Transverse colon (tissue), 4 donors: ENCODE measurements at regions not wholly inside any gene's neighbourhood (a gene's known extent, or its start where the extent isn't known, plus 50 kb on each side); places are given as distances from the start of the nearest gene placed in this dataset.
"Not testable (repeated sequence)": the region's sequence is repeated elsewhere in the genome, so short reads cannot be mapped to it uniquely, and the experiment has no call there.

Source experiments
- DNase-seq: peaks from one replicate; pipeline ENCODE4 v3.0.0-alpha.2; 2019
- H3K27ac ChIP-seq, 4 donors: fragments of 200-600 bp; sonication (generic); 2 replicates each; pipeline ENCODE4 v1.5.1; 2016 to 2018; ENCODE audit warnings: inconsistent platforms in 4 of 4
- H3K27me3 ChIP-seq: fragments of 200-600 bp; sonication (generic); 2 replicates; pipeline ENCODE4 v1.5.1; 2017; ENCODE audit warnings: inconsistent platforms
- H3K36me3 ChIP-seq, 4 donors: fragments of 200-600 bp; sonication (generic); 2 replicates each; pipeline ENCODE4 v1.5.1; 2017 to 2019; ENCODE audit warnings: inconsistent platforms in 4 of 4
- H3K4me1 ChIP-seq, 4 donors: fragments of 200-600 bp; sonication (generic); 2 replicates each; pipeline ENCODE4 v1.5.1; 2017 to 2020; ENCODE audit warnings: inconsistent platforms in 4 of 4
- H3K4me3 ChIP-seq, 4 donors: fragments of 200-600 bp; sonication (generic); 1 replicate in 1 of 4; 2 replicates in 3 of 4; pipeline versions ENCODE4 v1.5.1 to v1.6.1; 2017 to 2019; ENCODE audit warnings: inconsistent platforms in 4 of 4
- H3K9me3 ChIP-seq, 2 donors: fragments of 200-600 bp; sonication (generic); 2 replicates each; pipeline ENCODE4 v1.5.1; 2017 to 2019; ENCODE audit warnings: inconsistent platforms in 2 of 2
- WGBS, 2 donors: methylation state at CpG; one replicate each; pipeline ENCODE4 v1.1.5; 2018; ENCODE audit warnings: low coverage in 1 of 2; 5-methylcytosine and 5-hydroxymethylcytosine counted together
- in situ Hi-C, 4 donors: fragments of 200-750 bp; cut with MboI; loops; one replicate each; pipeline versions ENCODE4 v1.15.0 to v1.15.1; 2017; ENCODE audit warnings: low sequenced_read_pairs in 3 of 4, low pct_ligation_motif_present in 1 of 4, low pct_unique_long_range_greater_than_20kb in 1 of 4
- intact Hi-C: fragments of 100-400 bp; cut with DNase I; formaldehyde crosslinking; loops from one replicate; pipeline ENCODE4 v1.15.1; 2023; ENCODE audit warnings: low total_unique reads
- TF ChIP-seq, protein P1 (sequence below), 5 experiments: fragments of 200-600 bp in 3 of 5; fragments of 450-650 bp in 2 of 5; sonication (generic) in 3 of 5; IDR thresholded peaks; 1 replicate in 2 of 5; 2 replicates in 3 of 5; pipeline ENCODE4 v1.5.1; 2016 to 2017; ENCODE audit warnings: antibody characterized with exemption in 5 of 5, inconsistent platforms in 3 of 5, mild to moderate bottlenecking in 2 of 5, moderate library complexity in 1 of 5

DNA sequence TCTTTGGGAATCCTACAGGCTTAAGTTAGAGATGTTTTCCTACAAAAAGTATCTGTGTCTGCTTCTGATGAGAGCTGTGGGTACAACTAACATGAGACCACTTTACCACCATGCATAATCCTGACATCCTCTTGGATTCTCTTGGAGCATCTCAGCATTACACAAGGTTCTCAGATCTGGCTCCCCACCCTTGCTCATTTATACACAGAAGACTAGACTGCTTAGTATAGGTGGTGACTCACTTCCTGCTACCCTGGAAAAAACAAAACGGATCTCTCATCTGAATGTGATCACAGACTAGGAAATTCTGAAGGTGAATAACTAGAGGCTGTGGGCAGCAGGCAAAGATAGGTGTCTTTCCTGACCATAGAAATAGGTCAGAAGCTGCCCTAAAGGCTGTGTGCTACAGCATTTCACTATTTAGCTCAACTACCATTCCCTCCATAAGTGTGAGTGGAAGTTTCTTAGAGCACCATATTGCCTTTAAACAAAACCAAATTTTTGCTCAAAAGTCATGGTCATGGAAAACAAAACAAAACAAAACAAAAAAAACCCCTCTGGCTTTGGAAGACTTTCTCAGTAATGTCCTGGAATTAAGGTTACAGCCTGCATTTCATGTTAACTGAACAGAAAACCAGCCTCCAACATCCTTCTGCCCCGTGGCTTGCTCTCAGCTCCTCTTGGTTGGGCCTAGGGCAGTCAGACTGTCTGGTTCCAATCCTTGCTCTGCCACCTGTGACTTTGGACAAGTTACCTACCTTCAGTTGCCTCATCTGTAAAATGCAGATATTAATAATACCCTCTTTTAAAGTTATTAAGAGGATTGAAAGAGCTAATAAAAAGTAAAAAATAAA is 75.1 kb upstream of the ZSCAN2 start:
- in situ Hi-C loops, H3K9me3 ChIP-seq, H3K36me3 ChIP-seq, H3K4me1 ChIP-seq, H3K4me3 ChIP-seq, H3K27me3 ChIP-seq, H3K27ac ChIP-seq, DNase-seq, intact Hi-C loops: not testable (repeated sequence)
- 54% methylated on average over 2 of the region's 2 CpGs; no CpG with 5 or more reads in 1 of the 2 donors for WGBS, 2 donors

DNA sequence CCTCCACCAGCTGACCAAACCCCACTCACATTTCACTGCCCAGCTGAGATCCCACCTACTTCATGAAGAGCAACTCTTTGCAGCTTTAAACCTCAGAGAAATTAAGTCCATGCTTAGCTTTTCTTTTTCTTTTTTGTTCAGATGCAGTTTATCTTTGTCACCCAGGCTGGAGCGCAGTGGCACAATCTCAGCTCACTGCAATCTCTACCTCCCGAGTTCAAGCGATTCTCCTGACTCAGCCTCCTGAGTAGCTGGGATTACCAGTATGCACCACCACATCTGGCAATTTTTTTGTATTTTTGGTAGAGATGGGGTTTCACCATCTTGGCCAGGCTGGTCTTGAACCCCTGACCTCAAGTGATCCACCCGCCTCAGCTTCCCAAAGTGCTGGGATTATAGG is 70.1 kb upstream of the ZSCAN2 start:
- H3K27ac ChIP-seq, in situ Hi-C loops, H3K9me3 ChIP-seq, H3K36me3 ChIP-seq, H3K4me3 ChIP-seq, intact Hi-C loops, DNase-seq, H3K27me3 ChIP-seq, H3K4me1 ChIP-seq: not testable (repeated sequence)
- 99 to 100% methylated on average over 3 to 4 of the region's 4 CpGs for WGBS, 2 donors

DNA sequence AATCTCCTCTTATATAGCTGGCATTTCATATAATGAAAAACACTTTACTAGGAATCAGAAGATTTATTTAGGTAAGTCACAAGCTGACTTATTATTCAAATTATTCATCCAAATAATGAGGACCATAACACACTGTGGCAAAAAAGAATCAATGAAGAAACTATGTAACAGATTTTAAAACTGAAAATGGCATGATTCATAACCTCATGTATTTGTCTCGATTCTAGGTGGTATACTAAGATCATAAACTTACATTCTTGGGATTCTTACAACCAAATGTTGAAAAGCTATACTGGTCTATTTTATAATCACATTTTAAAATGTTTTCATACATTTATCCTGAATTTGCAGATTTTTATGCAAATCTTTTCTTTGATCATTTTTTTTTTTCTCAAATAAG is 69.6 kb upstream of the ZSCAN2 start:
- H3K27ac ChIP-seq, in situ Hi-C loops, H3K9me3 ChIP-seq, H3K4me1 ChIP-seq, H3K27me3 ChIP-seq, intact Hi-C loops, H3K36me3 ChIP-seq, DNase-seq, H3K4me3 ChIP-seq: not testable (repeated sequence)
- 58% methylated on average over 1 of the region's 1 CpG; no CpG with 5 or more reads in 1 of the 2 donors for WGBS, 2 donors

DNA sequence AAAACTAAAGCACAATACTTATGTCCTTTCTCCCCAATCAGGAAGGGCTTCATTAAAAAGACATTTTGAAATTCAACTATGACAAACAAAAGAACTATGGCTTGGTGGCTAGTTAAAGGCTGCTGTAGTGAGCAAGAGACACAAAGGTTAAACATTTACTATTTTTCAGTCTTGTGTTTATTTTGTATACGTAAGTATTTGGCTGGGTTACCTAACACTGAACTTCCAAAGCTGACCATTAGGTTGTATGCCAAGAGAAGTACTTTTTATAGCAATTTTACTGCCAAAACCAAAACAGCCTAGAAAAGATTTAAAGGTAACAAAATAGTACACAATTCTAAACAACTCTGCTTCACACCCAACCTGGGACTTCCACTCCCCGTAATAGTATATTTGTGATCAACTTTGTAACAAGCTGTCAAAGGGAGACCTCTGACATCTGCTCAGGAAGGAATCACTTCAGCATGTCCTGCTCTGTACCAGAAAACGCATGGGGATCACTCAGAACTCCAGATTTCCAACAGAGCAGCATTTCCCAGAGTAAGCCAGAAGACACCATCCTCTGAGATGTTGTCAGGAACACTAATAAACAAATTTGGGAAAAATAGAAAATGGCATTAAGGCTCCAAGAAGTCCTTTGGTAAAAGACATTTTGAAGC is 69.0 kb upstream of the ZSCAN2 start:
- H3K27ac ChIP-seq, intact Hi-C loops, H3K9me3 ChIP-seq, H3K27me3 ChIP-seq, in situ Hi-C loops, DNase-seq, H3K4me3 ChIP-seq, H3K36me3 ChIP-seq, H3K4me1 ChIP-seq: not testable (repeated sequence)
- 36 to 62% methylated on average over 2 to 3 of the region's 3 CpGs for WGBS, 2 donors
- TF ChIP-seq, protein P1, sequence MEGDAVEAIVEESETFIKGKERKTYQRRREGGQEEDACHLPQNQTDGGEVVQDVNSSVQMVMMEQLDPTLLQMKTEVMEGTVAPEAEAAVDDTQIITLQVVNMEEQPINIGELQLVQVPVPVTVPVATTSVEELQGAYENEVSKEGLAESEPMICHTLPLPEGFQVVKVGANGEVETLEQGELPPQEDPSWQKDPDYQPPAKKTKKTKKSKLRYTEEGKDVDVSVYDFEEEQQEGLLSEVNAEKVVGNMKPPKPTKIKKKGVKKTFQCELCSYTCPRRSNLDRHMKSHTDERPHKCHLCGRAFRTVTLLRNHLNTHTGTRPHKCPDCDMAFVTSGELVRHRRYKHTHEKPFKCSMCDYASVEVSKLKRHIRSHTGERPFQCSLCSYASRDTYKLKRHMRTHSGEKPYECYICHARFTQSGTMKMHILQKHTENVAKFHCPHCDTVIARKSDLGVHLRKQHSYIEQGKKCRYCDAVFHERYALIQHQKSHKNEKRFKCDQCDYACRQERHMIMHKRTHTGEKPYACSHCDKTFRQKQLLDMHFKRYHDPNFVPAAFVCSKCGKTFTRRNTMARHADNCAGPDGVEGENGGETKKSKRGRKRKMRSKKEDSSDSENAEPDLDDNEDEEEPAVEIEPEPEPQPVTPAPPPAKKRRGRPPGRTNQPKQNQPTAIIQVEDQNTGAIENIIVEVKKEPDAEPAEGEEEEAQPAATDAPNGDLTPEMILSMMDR (IDR thresholded peaks at IDR 0.05): peak in 3 of 5 experiments; percentile 5 to 47 (median 38)

DNA sequence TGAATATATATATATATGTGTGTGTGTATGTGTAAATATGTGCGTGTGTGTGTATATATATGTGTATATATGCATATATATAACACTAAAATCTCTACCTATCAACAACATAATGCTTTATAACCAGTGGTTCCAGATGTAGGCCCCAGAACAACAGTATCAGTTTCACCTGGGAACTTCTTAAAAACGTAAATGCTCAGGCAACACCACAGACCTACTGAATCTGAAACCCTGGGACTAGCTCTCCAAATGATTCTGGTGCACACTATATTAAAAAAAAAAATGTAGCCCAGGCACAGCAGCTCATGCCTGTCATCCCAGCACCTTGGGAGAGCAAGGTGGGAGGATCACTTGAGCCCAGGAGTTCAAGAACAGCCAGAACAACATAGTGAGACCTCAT is 67.1 kb upstream of the ZSCAN2 start:
- H3K27me3 ChIP-seq, H3K36me3 ChIP-seq, H3K9me3 ChIP-seq, H3K4me1 ChIP-seq, intact Hi-C loops, H3K4me3 ChIP-seq, H3K27ac ChIP-seq, DNase-seq, in situ Hi-C loops: not testable (repeated sequence)
- WGBS, 2 donors: 85 to 87% methylated on average over 1 to 2 of the region's 2 CpGs

DNA sequence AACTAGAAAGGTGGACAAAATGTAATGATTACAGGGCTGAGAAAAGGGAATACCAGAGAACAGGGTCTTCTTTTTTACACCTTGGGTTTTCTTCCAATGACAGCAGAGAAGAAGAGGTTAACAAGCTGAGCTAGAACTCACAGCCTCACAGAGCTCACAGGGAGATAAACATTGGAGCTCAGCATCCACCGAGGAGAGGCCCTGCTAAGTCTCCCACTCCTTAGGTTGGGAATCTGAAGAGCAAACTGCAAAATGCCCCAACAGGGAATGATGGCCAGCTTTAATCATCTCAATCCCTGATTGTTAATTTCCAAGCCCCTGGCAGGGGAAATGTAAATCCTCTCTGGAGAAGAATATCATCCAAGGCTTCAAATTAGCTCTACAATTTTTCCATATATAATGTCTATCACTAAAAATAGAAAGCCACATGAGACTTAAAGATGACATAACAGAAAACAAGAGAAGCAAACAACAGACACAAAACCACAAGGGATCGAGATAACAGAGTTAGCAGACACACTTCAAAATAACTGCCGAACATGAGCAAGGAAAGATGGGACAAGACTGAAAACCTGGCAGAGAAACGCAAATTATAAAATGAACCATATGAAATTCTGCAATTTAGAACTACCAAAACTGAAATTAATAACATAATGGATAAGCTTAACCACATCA is 66.1 kb upstream of the ZSCAN2 start:
- in situ Hi-C loops, H3K36me3 ChIP-seq, H3K4me1 ChIP-seq, DNase-seq, H3K4me3 ChIP-seq, intact Hi-C loops, H3K27me3 ChIP-seq, H3K9me3 ChIP-seq, H3K27ac ChIP-seq: not testable (repeated sequence)
- WGBS, 2 donors: 67 to 83% methylated on average over 3 to 4 of the region's 4 CpGs

DNA sequence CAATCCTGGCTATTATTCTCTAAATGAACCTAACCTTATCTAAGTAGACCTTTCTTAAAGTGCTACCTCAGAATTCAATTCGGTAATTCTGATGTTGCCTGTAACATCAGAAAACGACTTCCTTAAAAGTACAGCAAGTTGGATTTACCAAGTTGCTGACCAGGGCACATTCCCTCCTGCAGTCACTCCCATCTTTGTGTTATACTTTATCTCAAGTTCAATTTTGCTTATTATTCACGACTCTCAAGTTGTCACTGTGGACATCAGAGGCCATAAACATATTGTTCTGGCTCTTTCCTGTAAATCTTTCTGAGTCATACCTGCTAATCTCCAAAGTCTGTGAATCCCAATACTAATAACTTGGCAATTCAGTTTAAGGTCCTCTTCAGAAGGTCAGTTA is 64.6 kb upstream of the ZSCAN2 start:
- H3K4me3 ChIP-seq, H3K36me3 ChIP-seq, intact Hi-C loops, H3K27ac ChIP-seq, H3K9me3 ChIP-seq, H3K27me3 ChIP-seq, DNase-seq, H3K4me1 ChIP-seq, in situ Hi-C loops: not testable (repeated sequence)
- WGBS, 2 donors: 60 to 64% methylated on average over 3 of the region's 3 CpGs

DNA sequence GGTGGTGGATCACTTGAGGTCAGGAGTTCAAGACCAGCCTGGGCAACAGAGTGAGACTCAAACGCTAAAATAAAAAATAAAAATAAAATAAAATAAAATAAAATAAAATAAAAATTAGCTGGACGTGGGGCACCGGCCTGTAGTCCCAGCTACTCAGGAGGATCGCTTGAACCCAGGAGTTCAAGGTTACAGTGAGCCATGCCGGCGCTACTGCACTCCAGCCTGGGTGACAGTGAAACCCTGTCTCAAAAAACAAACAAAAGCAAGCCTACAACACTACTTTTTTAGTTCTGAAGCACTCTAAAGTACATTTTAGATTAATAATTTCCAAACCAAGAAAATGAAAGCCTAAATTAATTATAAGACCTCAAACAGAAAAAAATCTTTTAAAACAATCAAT is 56.2 kb upstream of the ZSCAN2 start:
- H3K36me3 ChIP-seq, H3K4me3 ChIP-seq, H3K4me1 ChIP-seq, H3K27ac ChIP-seq, intact Hi-C loops, in situ Hi-C loops, H3K9me3 ChIP-seq, DNase-seq, H3K27me3 ChIP-seq: not testable (repeated sequence)
- WGBS, 2 donors: 96 to 100% methylated on average over 1 to 6 of the region's 6 CpGs

DNA sequence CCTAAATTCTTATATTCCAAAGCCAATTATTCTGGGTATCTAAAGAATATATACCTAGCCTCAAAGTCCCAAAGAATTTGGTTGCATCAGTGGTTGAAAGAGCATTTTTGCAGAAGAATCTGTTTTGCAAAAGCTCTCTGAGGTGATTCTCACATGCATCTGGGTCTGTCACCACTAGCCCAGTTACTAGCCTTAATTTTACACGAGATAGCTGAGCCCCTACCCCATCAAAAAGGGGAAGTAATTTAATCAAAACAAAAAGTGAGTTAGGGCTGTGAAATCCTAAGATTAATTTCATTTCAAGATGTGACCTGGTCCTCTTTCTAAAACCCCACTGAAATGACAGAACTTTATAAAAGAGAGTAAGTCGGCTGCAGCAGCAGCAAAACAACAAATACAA is 53.7 kb upstream of the ZSCAN2 start:
- in situ Hi-C loops, H3K4me1 ChIP-seq, DNase-seq, intact Hi-C loops, H3K36me3 ChIP-seq, H3K27ac ChIP-seq, H3K9me3 ChIP-seq, H3K27me3 ChIP-seq, H3K4me3 ChIP-seq: not testable (repeated sequence)
- WGBS, 2 donors: 90% methylated on average over 2 of the region's 2 CpGs; no CpG with 5 or more reads in 1 of the 2 donors
